ENCODE measurements at regions not wholly inside any gene's neighbourhood (a gene's known extent, or its start where the extent isn't known, plus 50 kb on each side); places are given as distances from the start of the nearest gene placed in this dataset.

DNA sequence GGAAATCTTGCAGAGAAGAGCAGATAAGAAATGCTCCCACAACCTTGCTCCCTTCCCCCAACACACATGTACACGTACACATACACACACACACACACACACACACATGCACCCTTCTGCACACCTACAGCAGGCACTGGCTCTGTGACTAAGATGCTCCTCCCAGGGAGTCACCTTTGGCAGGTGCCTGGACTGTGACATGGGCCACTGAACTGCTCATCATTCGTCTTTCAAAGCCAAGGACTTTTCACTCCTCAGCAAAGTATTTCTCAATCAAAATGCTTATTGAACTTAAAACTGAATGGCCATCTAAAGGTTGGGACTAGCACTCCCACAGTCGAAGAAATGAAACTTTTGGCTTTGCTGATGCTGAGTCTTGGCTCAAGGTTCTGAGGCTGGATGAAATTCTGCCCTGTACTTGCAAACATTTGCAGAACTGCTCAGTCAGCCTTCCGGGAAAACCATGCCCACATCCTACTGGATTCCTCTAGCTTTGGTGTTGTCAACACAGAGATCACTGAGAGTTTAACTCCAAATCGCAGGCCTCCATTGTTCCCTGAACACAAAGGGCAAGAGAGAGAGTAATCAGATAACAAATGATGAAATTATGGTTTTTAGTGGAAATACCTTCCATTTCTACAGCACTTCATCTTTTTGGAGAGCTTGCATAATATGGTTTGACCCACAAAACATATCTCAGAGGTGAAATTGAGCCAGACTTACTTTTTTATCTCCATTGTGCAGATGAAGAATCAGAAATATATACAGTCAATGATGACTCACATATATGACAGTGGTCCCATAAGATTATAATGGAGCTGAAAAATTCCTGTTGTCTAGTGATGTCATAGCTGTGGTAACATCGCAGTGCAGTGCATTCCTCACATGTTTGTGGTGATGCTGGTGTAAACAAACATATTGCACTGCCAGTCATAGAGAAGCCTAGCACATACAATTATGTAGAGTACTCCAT lies 72.4 kb upstream of the BCAR3 start:
- TF ChIP-seq, protein P1, sequence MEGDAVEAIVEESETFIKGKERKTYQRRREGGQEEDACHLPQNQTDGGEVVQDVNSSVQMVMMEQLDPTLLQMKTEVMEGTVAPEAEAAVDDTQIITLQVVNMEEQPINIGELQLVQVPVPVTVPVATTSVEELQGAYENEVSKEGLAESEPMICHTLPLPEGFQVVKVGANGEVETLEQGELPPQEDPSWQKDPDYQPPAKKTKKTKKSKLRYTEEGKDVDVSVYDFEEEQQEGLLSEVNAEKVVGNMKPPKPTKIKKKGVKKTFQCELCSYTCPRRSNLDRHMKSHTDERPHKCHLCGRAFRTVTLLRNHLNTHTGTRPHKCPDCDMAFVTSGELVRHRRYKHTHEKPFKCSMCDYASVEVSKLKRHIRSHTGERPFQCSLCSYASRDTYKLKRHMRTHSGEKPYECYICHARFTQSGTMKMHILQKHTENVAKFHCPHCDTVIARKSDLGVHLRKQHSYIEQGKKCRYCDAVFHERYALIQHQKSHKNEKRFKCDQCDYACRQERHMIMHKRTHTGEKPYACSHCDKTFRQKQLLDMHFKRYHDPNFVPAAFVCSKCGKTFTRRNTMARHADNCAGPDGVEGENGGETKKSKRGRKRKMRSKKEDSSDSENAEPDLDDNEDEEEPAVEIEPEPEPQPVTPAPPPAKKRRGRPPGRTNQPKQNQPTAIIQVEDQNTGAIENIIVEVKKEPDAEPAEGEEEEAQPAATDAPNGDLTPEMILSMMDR (IDR thresholded peaks at IDR 0.05; ENCODE audit: low read depth, low read length, poor library complexity, severe bottlenecking): no peak
- TF ChIP-seq EZH2phosphoT487 (IDR thresholded peaks at IDR 0.05; ENCODE audit: borderline replicate concordance, low read length): no peak
- H3K4me3 ChIP-seq (ENCODE audit: low read length): no peak overlapping the region
- H3K4me2 ChIP-seq (ENCODE audit: low read length): no peak overlapping the region
- no peaks in the 10 kb centered on the region for H3K9me3 ChIP-seq (ENCODE audit: control insufficient read depth, insufficient read depth, low read length)
- no peaks in the 10 kb centered on the region for H3K27me3 ChIP-seq (ENCODE audit: control insufficient read depth, low read length)
- peaks cover 16% of the 10 kb centered on the region for H3F3A ChIP-seq (ENCODE audit: control insufficient read depth, insufficient read depth)
- H4K20me1 ChIP-seq (ENCODE audit: control insufficient read depth, insufficient read depth, low read depth, low read length): no peaks in the 10 kb centered on the region
- H3K27ac ChIP-seq (ENCODE audit: low read depth, low read length): no peak overlapping the region
- H3K36me3 ChIP-seq (ENCODE audit: control insufficient read depth, low read length): no peaks in the 10 kb centered on the region
- H3K79me2 ChIP-seq (ENCODE audit: control insufficient read depth, low read length): no peaks in the 10 kb centered on the region
- H3K4me1 ChIP-seq (ENCODE audit: control insufficient read depth, low read length): peaks cover 29% of the 10 kb centered on the region
- H3K9me2 ChIP-seq (replicated peaks; ENCODE audit: control insufficient read depth, low read length): no peaks in the 10 kb centered on the region

DNA sequence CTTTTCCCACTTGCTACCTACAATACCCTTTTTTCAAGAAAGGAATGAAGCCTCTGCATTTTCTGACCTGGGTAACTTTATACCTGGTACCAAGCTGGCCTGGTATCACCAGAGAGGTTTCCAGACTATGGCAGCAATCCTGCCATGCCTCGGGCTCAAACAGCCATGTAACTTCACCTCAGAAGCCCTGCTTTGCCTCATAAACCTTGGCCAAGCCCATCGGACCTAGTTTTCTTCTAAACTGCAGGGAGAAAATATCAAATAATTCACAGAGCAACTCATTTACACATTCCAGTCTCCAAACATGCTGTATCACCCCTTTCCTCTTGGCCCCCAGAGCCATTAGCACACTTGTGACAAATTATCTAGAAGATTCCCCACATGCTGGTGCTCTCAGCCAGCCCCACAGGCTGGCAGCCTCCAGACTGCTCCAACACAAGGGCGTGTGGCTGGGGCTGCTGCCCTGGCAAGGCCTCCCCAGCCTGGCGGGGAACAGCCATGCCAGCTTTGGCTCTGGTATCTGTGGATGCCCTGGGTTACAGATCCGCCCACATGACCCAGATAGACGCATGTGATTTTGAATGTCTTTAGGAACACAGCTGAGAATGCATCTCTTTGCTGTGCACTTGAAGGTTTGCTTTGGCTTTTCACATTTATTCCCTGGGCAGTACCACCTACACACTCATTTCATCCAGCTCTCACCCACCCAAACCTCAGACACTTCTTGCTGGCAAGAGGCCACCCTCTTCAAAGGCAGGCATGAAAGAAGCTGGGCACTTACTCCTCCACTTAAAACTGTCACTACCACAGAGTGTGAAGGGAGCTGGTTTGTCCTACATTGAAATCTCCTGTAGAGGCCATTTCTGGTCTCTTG lies 70.0 kb upstream of the BCAR3 start:
- Histone ChIP-seq H3F3A (ENCODE audit: control insufficient read depth, insufficient read depth) (peaks cover 21% of the 10 kb centered on the region), H3K27ac (ENCODE audit: low read depth, low read length) (peak overlapping the region; percentile 92), H3K4me3 (ENCODE audit: low read length) (peak overlapping the region; percentile 67), H3K4me2 (ENCODE audit: low read length) (peak overlapping the region; percentile 73), H3K9me2 (replicated peaks; ENCODE audit: control insufficient read depth, low read length) (no peaks in the 10 kb centered on the region), H3K36me3 (ENCODE audit: control insufficient read depth, low read length) (no peaks in the 10 kb centered on the region), H4K20me1 (ENCODE audit: control insufficient read depth, insufficient read depth, low read depth, low read length) (no peaks in the 10 kb centered on the region), H3K27me3 (ENCODE audit: control insufficient read depth, low read length) (no peaks in the 10 kb centered on the region), H3K79me2 (ENCODE audit: control insufficient read depth, low read length) (no peaks in the 10 kb centered on the region), H3K9me3 (ENCODE audit: control insufficient read depth, insufficient read depth, low read length) (peaks cover 6% of the 10 kb centered on the region; the same call in 1 of the 2 replicates), H3K4me1 (ENCODE audit: control insufficient read depth, low read length) (peaks cover 43% of the 10 kb centered on the region)
- no peak for TF ChIP-seq EZH2phosphoT487 (IDR thresholded peaks at IDR 0.05; ENCODE audit: borderline replicate concordance, low read length)
- TF ChIP-seq, protein P1 (IDR thresholded peaks at IDR 0.05; ENCODE audit: low read depth, low read length, poor library complexity, severe bottlenecking): no peak

DNA sequence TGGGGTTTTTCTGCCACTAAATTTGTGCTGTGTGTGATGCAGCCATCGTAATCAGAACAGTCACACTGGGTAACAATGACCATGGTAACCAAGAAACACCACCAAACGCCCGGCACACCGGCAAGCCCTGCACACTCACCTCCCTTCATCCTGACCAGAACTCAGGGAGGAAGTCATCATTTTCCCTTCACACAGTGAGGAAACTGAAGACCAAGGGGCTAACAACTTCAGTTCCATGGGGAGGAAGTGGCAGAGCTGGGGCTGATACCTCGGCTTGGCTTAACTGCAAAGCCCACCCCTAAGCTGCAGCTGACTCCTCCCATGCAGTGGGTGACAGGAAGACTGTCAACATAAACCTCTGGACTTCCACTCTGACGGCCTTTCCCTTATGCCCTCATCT lies 69.3 kb upstream of the BCAR3 start:
- H3K4me1 ChIP-seq (ENCODE audit: control insufficient read depth, low read length): peaks cover 43% of the 10 kb centered on the region
- H3K27me3 ChIP-seq (ENCODE audit: control insufficient read depth, low read length): no peaks in the 10 kb centered on the region
- H3K36me3 ChIP-seq (ENCODE audit: control insufficient read depth, low read length): no peaks in the 10 kb centered on the region
- H3F3A ChIP-seq (ENCODE audit: control insufficient read depth, insufficient read depth): peaks cover 21% of the 10 kb centered on the region
- peak overlapping the region; percentile 92 for H3K27ac ChIP-seq (ENCODE audit: low read depth, low read length)
- H3K4me3 ChIP-seq (ENCODE audit: low read length): peak overlapping the region; percentile 67
- TF ChIP-seq, protein P1 (IDR thresholded peaks at IDR 0.05; ENCODE audit: low read depth, low read length, poor library complexity, severe bottlenecking): no peak
- no peak for TF ChIP-seq EZH2phosphoT487 (IDR thresholded peaks at IDR 0.05; ENCODE audit: borderline replicate concordance, low read length)
- no peaks in the 10 kb centered on the region for H3K79me2 ChIP-seq (ENCODE audit: control insufficient read depth, low read length)
- H4K20me1 ChIP-seq (ENCODE audit: control insufficient read depth, insufficient read depth, low read depth, low read length): no peaks in the 10 kb centered on the region
- no peaks in the 10 kb centered on the region for H3K9me2 ChIP-seq (replicated peaks; ENCODE audit: control insufficient read depth, low read length)
- H3K9me3 ChIP-seq (ENCODE audit: control insufficient read depth, insufficient read depth, low read length): peaks cover 7% of the 10 kb centered on the region; the same call in 1 of the 2 replicates
- peak overlapping the region; percentile 73 for H3K4me2 ChIP-seq (ENCODE audit: low read length)
